ENCODE measurements at regions not wholly inside any gene's neighbourhood (a gene's known extent, or its start where the extent isn't known, plus 50 kb on each side); places are given as distances from the start of the nearest gene placed in this dataset.

DNA sequence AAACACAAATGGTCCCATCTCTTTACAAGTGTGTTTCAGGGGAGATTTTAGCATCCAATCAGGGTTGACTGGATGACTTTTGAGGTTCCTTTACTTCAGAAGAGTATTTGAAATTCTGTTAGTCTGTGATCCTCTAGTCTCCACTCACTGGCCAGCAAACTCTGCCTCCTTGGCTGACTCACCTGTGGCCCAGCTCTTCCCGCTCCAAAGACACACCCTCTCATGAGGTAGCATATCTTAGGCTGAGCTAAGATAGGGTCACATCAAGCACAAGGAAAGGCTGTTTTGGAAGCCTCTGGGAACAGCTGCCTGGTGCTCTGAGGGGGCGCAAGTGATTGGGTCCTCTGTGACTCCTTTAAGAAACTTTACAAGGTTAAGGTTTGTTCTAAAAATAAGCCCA, 102.3 kb upstream of the FGGY start:
- no peak for TF ChIP-seq EZH2 (IDR thresholded peaks at IDR 0.05; ENCODE audit: low read length)
- TF ChIP-seq, protein P1, sequence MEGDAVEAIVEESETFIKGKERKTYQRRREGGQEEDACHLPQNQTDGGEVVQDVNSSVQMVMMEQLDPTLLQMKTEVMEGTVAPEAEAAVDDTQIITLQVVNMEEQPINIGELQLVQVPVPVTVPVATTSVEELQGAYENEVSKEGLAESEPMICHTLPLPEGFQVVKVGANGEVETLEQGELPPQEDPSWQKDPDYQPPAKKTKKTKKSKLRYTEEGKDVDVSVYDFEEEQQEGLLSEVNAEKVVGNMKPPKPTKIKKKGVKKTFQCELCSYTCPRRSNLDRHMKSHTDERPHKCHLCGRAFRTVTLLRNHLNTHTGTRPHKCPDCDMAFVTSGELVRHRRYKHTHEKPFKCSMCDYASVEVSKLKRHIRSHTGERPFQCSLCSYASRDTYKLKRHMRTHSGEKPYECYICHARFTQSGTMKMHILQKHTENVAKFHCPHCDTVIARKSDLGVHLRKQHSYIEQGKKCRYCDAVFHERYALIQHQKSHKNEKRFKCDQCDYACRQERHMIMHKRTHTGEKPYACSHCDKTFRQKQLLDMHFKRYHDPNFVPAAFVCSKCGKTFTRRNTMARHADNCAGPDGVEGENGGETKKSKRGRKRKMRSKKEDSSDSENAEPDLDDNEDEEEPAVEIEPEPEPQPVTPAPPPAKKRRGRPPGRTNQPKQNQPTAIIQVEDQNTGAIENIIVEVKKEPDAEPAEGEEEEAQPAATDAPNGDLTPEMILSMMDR (optimal IDR thresholded peaks at IDR 0.05 in 1 of 3, IDR thresholded peaks at IDR 0.05 in 1 of 3, conservative IDR thresholded peaks at IDR 0.05 in 1 of 3; ENCODE audit: extremely low read depth in 1 of 3, insufficient read depth in 2 of 3, low read length in 3 of 3): no peak
